Ecto neural progenitor cell (in vitro differentiated cells): ENCODE measurements at regions not wholly inside any gene's neighbourhood (a gene's known extent, or its start where the extent isn't known, plus 50 kb on each side); places are given as distances from the start of the nearest gene placed in this dataset.
"Not testable (repeated sequence)": the region's sequence is repeated elsewhere in the genome, so short reads cannot be mapped to it uniquely, and the experiment has no call there.

Source experiments
- DNase-seq: peaks from one replicate; pipeline ENCODE4 v3.0.0-alpha.2; 2018; ENCODE audit warnings: low spot score

GRCh38 chr1:163574119-163574518 is 252.4 kb downstream of the NUF2 start:
- no peak for DNase-seq

DNA sequence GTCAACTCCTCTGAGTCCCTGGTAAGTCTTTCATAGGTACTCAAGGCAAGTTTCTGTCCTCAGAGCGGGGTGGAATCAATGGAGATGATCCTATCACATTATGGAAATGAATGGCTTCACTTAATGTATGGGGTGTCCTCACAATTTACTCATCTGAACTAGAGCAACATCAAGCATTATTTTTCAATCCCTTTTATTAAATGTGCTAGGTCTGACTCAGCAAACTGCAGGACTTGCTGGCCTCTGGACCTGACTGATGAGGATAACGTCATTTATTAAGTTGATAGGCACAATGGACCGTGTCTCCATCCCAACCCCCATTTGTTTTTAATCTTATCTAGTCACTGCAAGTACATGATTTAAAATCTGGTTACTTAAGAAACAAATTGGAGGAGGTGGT is 259.2 kb downstream of the NUF2 start:
- no peak for DNase-seq

DNA sequence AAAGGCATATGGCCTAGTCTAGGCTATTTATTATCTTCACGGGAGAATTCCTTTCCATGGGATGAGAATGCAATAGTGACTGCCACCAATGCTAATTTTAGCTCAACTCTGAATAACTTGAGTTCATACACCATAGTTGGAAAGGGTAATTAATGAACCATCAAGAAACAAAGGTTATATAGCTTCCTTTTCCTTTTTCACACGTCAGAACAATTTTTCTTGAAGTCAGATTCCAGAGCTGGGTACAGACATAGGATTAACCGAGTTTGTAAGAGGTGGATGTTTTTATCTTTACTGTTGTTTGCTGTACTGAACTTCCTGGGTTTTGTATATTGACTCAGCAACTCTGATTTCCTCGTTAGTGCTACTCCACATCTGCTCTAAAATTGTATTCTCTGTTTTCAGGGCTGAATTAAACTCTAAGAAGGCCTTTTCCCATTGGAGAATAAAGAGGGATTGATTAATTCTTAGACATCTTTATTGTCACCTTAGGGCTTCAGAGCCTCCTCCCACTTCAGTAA is 262.0 kb downstream of the NUF2 start:
- DNase-seq, result no peak

DNA sequence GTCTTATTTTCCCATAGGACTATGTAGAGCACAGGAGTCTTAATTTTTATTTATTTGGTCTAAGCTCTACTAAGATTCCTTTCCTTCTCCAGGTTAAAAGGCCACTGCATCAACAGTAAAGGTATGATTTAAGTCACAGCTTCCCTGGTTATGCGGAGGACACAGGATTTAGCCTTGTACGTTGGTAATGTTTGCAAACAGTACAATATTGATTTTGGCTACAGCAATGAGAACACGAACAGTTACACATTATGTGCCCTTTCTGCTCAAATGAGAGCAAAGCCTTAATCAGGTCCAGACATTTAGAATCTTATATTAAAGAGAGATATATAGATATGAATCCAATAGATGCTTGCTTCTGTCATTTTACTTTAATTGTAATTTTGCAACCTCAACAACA is 264.0 kb downstream of the NUF2 start:
- DNase-seq, result no peak

- DNase-seq, result no peak
Observed at GRCh38 chr1:163588796-163589195, 267.0 kb downstream of the NUF2 start.

GRCh38 chr1:163589735-163590134 is 268.0 kb downstream of the NUF2 start:
- DNase-seq, result no peak

- not testable (repeated sequence) for DNase-seq
Observed at GRCh38 chr1:163591131-163591530, 269.4 kb downstream of the NUF2 start.

GRCh38 chr1:163592623-163593022 is 270.9 kb downstream of the NUF2 start:
- not testable (repeated sequence) for DNase-seq

- not testable (repeated sequence) for DNase-seq
Observed at GRCh38 chr1:163596106-163596505, 274.4 kb downstream of the NUF2 start.

GRCh38 chr1:163596541-163597258 is 274.9 kb downstream of the NUF2 start:
- no peak for DNase-seq

- no peak for DNase-seq
Observed at GRCh38 chr1:163604321-163604720, 282.6 kb downstream of the NUF2 start.

DNA sequence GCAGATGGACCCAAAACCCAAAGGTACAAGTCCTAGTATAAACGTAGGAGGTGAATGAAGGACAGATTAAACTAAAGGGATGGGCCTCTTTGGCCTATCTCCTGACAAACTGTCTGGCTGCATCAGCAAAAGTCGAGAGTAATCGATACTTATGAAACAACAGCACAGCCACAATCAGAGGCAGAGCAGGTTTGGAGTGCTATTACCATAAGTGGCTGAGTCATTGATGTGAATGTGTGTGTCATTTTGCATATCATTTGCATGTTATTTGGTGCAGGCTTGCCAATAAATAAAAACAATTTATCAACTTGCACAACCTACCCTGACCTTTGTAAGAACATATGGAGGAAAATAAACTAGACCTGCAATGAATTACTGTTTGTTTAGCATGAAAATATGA is 283.1 kb downstream of the NUF2 start:
- no peak for DNase-seq

DNA sequence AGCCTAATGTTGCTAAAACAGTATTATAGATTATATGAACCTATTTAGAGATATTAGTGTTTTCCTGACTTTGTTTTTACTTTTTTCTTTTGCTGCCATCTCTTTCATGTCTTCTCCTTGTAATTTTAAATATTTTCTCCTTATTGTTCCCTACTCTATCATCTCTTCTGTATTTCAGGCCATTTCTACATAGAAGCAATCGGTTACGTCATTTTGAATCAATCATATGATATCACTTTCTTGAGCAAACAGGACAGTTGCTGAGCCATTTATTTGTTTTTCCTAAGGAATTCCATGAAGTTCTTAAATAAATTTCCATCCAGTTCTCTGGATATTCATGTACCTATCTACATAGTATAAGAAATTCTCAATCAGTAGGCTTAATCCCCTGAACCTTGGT is 287.2 kb downstream of the NUF2 start:
- DNase-seq, result no peak

DNA sequence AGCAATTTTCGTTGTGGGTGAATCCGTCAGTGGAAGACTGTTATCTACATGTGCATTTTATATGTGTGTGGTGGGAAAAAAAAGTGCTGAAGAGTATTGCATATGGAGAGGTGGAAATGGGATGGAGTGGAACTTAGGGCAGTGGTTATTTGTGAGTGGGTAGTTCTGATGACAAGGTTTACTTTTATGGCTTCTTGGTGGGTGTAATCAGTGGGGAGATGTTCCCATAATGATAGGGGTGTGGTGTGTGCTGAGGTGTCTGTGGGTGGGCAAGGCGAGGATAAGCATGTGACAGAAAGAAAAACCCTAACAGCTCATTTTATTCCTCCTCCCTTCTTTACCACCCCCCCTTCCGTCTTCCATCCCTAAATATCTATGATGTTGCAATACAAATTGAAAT is 288.1 kb downstream of the NUF2 start:
- DNase-seq, result no peak

GRCh38 chr1:163610486-163610885 is 288.7 kb downstream of the NUF2 start:
- no peak for DNase-seq

DNA sequence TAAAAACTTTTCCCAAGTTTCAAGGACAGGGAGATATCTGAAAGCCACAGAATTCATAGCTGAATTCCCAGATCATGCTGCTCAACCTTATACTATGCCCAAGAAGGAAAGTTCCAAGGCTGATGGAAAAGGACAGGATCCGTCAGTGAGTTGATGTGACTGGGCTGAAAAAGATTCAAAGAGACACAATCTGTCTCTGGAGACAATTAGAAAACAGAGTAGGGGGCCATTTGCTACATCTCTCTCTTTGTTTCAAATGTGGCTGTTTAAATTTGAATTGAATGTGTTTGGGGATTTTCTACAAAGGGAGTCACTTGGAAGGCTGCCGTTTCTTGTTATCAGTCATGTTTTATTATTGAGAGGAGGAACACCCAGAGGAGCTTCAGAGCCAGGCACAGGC is 292.6 kb downstream of the NUF2 start:
- DNase-seq, result no peak

DNA sequence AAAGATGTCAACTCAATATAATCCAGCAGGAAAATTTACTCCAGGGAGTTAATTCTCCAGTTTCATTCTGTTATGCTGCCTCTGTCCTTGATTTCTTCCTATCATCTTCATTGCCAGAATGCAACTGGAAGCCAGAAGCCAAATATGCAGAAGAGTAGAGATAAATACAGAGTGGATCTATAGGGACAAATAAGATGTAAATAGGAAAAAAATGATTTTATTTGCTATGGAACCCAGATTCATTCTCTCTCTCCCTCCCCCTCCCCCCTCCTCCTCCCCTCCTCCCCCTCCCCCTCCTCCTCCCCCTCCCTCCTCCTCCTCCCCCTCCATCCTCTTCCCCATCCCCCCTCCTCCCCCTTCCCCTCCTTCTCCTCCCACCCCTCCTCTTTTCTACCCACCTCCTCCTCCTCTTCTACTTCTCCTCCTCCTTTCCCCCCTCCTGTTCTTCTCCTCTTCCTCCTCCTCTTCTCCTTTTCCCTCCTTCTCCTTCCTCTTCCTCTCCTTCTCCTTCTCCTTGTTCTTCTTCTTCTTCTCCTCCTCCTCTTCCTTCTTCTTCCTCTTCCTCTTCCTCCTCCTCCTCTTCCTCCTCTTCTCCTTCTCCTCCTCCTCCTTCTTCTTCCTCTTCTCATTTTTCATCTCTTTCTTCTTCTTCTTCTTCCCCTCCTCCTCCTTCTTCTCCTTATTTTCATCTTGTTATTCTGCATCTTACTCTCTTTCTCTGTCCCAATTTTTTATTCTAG is 306.4 kb downstream of the NUF2 start:
- DNase-seq, result no peak

DNA sequence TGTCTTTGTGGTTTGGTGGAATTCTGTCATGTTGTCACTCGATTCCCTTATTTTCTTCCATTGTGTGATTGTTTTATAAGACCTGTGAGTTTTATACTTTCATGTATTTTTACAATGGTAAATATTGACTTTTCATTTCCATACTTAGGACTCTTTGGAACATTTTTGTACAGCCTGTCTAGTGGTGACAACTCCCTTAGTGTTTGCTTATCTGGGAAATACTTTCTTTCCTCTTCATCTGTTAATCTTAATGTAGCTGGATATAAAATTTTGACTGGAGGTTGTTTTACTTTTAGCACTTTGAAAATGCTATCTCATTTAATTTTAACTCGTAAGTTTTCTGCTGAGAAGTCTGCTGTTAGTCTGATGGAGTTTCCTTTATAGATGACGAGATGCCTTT is 310.5 kb downstream of the NUF2 start:
- no peak for DNase-seq

GRCh38 chr1:163633366-163633765 is 311.6 kb downstream of the NUF2 start:
- no peak for DNase-seq

- DNase-seq, result not testable (repeated sequence)
Observed at GRCh38 chr1:163645676-163646075, 323.9 kb downstream of the NUF2 start.

- DNase-seq, result no peak
Observed at GRCh38 chr1:163650624-163651023, 328.9 kb downstream of the NUF2 start.

- DNase-seq, result no peak
Observed at GRCh38 chr1:163652441-163652840, 330.7 kb downstream of the NUF2 start.

DNA sequence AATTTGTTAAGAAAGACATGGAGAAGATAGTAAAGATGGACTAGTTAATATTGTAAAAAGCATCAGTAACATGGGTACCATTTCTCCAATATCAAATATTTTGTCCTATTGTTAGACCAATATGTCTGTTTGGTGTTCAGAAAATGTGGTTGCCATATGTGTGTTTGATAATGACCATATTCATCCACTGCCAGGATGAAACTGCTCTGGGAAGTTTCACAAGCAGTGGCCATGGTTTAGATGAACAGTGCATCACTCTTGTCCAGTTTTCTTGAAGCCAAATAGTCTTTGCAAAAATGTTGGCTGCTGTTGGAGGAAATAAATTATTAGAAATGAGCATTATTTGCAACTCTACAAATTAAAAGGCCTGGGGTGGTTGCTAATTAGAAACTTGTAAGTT is 333.8 kb downstream of the NUF2 start:
- DNase-seq, result no peak
